GM21717 (cell line): ENCODE measurements at regions not wholly inside any gene's neighbourhood (a gene's known extent, or its start where the extent isn't known, plus 50 kb on each side); places are given as distances from the start of the nearest gene placed in this dataset.

ENCODE experiments used
- ATAC-seq: cut with Tn5 transposase; IDR thresholded peaks from one replicate; pipeline ENCODE4 v1.9.1; 2021; ENCODE audit warnings: mild to moderate bottlenecking, moderate library complexity; ENCODE audit not compliant: unreplicated experiment

GRCh38 chr12:38138225-38139221, 178.1 kb upstream of the ALG10B start:
- peak; percentile 77 for ATAC-seq

DNA sequence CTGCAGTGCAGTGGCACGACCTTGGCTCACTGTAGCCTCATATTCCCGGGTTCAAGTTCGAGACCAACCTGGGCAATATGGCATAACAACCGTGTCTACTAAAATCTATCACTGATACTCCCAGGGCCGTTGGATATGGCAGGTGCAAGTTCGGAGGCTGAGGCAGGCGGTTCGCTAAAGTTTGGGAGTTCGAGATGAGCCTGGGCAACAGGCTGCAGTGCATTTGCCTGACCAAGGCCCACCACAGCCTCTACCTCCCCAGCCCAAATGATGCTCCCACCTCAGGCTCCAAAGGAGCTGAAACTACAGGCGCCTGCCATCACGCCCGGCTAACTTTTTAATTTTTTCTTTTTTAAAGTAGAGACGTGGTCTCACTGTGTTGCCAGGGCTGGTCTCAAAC, 177.1 kb upstream of the ALG10B start:
- no peak for ATAC-seq

- no peak for ATAC-seq
Observed at GRCh38 chr12:38141239-38141638, 175.3 kb upstream of the ALG10B start.

GRCh38 chr12:38141861-38142260, 174.7 kb upstream of the ALG10B start:
- ATAC-seq, result no peak

DNA sequence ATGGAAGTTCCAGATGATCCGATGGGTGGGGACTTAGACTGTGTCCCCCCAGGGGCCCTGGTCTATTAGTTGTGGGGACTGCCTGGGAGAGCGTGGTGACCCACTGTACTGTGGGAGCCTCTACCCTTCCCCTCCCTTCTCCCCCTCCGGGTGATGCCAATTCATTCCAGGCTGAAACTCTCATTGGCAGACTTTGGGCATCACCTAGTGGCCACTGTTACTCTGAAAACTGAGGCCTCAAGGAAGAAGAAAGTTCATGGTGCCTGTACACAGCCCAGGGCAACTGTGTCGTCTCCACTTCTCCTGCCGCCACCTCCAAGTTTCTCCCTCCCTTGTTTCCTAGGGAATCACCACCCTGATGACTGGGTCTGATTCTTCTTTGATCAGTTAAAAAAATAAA, 173.6 kb upstream of the ALG10B start:
- no peak for ATAC-seq

DNA sequence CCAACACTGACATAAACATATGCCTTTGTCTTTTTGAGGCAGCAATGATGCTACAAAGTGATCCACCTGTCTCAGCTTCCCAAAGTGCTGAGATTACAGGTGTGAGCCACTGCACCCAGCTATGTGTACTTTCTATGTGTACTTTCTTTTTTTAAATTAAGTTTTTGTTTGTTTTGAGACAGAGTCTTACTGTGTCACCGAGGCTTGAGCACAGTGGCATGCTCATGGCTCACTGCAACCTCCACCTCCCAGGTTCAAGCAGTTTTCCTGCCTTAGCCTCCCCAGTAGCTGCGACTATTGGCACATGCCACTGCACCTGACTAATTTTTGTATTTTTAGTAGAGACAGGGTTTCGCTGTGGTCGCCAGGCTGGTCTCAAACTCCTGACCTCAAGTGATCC, 172.5 kb upstream of the ALG10B start:
- ATAC-seq, result no peak

DNA sequence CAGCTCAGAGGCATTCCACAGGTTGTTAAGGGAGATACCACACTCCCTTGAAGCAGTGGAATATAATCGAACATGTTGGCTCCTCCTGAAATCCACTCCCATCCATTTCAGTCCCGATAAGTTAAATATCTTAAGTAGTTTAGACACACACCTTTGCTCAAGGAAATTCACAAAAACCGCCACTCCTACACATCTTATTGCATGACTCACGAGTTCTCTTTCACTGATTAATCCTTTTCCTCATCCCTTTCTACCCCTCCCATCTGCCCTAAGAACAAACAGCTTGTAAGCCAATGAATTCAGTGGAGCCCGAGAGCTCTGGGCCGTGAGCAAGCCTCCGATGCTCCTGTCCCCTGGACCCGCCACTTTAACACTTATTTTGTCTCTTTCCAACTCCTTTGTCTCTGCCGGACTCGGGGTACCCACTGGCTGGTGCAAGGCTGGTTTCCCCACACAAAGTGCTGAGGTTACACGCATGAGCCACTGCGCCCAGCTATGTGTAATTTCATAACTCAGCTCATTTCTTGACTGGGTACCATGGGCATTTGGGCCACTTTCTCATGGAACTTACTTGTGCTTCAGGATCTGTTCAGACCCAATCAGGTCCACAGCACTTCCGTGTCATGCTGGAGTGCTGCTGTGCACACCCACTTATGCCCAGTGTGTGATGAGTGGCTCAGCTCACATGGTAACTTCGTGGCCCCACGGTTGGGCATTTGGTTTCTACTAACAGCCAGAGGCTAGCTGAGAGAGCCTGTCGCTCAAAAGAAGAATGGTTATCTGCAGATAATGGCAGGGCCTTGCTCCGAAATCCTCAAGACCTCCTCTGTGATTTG, 171.8 kb upstream of the ALG10B start:
- ATAC-seq, result no peak

DNA sequence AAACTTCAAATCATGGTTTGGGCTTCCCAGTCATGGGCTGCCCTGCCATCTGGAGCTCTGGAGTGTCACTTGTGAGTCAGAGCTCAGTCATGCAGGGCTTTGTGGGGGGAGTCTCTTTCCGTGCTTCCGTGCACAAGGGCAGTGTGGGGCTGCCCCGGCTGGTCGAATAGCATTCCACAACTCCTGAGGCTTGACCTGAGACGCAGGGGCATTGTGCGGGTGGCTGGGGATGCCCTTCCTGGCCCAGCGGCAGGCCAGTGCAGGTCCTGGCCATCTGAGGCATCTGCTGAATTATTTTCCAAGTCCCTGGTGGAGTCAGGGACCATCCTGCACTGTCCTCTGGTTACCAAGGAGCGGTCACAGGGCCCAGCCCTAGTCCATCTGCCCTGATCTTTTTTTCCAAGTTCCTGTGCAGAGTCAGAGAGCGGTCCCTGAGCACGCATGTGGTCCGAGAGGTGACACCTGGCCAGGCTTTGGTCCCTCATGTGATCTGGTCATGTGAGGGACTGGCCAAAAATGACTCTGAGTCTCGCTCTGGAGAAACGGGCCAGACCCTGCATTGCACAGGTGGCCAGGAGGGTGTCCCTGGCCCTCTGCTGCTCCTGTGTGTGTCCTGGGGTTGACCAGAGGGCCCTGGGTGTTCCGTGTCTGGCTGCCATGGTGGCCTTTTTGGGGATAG, 167.0 kb upstream of the ALG10B start:
- no peak for ATAC-seq

- no peak for ATAC-seq
Observed at GRCh38 chr12:38151991-38152700, 164.4 kb upstream of the ALG10B start.

DNA sequence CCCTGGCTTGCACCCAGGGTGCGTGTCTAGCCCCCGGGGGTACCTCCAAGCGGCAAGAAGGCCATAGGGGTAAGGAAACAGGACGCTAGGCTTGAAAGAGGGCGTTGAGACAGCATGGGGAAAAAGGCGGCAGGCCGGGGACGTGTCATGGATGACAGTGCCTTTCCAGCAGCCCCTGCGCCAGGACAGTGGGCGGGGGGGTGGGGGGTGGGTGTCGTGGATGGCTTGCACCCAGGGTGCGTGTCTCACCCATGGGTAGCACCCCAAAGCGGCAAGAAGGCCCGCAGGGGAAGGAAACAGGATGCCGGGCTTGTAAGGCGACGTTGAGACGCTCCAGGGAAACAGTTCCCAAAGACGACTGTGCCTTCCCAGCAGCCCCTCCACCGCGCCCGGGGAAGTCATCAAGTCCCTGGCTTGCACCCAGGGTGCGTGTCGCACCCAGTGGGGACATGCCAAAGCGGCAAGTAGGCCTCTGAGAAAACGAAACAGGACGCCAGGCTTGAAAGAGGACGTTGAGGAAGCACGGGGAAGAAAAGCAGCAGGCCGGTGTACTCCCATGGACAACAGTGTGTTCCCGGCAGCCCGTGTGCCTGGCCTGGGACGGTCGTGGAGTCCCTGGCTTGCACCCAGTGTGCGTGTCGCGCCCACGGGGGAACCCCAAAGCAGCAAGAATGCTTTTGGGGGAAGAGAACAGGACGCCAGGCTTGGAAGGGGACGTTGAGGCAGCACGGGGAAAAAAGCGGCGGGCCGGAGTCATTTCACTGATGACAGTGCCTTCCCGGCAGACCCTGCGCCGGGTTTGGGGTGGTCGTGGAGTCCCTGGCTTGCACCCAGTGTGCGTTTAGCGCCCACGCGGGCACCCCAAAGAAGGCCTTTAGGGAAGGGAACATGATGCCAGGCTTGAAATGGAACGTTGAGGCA, 163.5 kb upstream of the ALG10B start:
- no peak for ATAC-seq

DNA sequence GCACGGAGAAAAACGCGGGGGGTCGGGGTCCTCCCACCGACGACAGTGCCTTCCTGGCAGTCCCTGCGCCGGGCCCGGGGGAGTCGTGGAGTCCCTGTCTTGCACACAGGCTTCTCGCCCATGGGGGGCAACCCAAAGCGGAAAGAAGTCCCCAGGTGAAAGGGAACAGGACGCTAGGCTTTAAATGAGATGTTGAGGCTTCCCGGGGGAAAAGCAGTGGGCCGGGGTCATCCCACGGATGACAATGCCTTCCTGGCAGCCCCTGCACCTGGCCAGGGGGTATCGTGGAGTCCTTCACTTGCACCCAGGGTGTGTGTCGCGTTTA, 162.9 kb upstream of the ALG10B start:
- no peak for ATAC-seq

DNA sequence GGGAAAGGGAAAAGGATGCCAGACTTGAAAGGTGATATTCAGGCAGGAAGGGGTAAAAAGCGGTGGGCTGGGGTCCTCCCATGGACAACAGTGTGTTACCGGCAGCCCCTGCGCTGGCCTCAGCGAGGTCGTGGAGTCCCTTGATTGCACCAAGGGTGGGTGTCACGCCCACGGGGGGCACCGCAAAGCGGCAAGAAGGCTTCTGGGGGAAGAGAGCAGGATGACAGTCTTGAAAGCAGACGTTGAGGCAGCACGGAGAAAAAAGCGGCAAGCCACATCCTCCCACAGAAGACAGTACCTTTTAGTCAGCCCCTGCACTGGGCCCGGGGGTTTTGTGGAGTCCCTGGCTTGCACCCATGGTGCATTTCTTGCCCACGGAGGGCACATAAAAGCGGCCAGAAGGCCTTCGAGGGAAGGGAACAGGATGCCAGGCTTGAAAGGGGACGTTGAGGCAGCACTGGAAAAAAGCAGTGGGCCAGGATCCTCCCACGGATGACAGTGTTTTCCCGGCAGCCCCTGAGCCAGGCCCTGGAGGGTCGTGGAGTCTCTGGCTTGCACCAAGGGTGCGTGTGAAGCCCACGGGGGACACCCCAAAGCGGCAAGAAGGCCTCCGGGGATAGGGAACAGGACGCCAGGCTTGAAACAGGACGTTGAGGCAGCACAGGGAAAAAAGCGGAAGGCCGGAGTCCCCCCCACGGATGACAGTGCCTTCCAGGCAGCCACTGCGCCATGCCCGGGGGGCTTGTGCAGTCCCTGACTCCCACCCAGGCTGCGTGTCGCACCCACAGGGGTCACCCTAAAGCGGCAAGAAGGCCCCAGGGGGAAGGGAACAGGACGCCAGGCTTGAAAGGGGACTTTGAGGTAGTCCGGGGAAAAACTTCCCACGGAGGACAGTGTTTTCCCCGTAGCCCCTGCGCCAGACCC, 162.2 kb upstream of the ALG10B start:
- ATAC-seq, result no peak

- ATAC-seq, result no peak
Observed at GRCh38 chr12:38155020-38155395, 161.6 kb upstream of the ALG10B start.

DNA sequence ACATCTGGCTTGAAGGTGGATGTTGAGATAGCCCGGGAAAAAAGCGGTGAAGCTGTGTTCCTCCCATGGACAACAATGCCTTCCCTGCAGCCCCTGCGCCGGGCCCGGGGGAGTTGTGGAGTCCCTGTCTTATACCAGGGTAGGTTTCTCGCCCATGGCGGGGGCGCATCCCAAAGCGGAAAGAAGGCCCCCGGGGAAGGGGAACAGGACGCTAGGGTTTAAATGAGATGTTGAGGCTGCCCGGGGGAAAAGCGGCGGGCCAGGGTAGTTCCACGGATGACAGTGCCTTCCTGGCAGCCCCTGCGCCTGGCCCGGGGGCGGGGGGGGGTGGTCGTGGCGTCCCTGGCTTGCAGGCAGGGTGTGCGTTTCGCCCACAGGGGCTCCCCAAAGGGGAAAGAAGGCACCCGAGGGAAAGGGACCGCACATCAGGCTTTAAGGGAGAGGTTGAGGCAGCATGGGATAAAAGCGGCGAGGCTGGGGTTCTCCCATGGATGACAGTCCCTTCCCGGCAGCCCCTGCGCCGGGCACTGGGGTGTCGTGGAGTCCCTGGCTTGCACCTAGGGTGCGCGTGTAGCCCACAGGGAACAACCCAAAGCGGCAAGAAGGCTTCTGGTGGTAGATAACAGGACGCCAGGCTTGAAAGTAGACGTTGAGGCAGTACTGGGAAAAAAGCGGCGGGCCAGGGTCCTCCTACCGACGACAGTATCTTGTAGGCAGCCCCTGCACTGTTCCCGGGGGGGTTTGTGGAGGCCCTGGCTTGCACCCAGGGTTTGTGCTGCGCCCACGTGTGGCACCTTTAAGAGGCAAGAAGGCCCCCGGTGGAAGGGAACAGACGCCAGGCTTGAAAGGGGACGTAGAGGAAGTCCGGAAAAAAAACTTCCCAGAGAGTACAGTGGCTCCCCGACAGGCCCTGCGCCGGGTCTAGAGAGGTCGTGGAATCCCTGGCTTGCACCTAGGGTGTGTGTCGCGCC, 160.8 kb upstream of the ALG10B start:
- no peak for ATAC-seq

- no peak for ATAC-seq
Observed at GRCh38 chr12:38156497-38157245, 159.9 kb upstream of the ALG10B start.

DNA sequence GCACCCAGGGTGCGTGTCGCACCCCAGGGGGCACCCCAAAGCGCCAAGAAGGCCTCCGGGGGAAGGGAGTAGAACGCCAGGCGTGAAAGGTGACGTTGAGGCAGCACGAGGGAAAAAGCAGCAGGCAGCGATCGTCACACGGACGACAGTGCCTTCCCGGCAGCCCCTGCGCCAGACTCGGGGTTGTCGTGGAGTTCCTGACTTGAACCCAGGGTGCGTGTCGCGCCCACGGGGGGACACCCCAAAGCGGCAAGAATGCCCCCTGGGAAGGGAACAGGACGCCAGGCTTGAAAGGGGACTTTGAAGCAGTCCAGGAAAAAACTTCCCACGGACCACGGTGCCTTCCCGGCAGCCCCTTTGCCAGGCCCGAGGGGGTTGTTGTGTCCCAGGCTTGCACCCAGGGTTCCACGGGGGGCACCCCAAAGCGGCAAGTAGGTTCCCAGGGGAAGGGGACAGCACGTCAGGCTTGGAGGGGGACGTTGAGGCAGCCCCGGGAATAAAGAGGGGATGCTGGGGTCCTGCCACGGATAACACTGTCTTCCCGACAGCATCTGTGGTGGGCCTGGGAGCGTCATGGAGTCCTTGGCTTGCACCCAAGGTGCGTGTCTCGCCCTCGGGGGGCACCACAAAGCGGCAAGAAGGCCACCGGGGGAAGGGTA, 159.2 kb upstream of the ALG10B start:
- ATAC-seq, result no peak
